Fibroblast of lung (primary cell): ENCODE measurements at regions not wholly inside any gene's neighbourhood (a gene's known extent, or its start where the extent isn't known, plus 50 kb on each side); places are given as distances from the start of the nearest gene placed in this dataset.

Experiments used
- CTCF ChIP-seq, 2 donors: IDR thresholded peaks in 1 of 2; conservative IDR thresholded peaks in 1 of 2; 1 replicate in 1 of 2; 2 replicates in 1 of 2; pipeline ENCODE4 v1.5.1; 2011 to 2012; ENCODE audit warnings: low read length in 2 of 2, control low read depth in 1 of 2, inconsistent platforms in 1 of 2, low read depth in 1 of 2, mild to moderate bottlenecking in 1 of 2
- EZH2 ChIP-seq: IDR thresholded peaks from 2 replicates; pipeline ENCODE4 v1.5.1; 2012; ENCODE audit warnings: low read length, control low read depth, mild to moderate bottlenecking; ENCODE audit errors: missing control alignments

- TF ChIP-seq CTCF (conservative IDR thresholded peaks at IDR 0.05 in 1 of 2, IDR thresholded peaks at IDR 0.05 in 1 of 2; ENCODE audit: low read depth in 1 of 2, low read length in 2 of 2) (no peak), EZH2 (no peak)
Observed at GRCh38 chr7:84362360-84362759, 167.8 kb upstream of the SEMA3A start.
